Sigmoid colon (tissue), 6 donors: ENCODE measurements at regions not wholly inside any gene's neighbourhood (a gene's known extent, or its start where the extent isn't known, plus 50 kb on each side); places are given as distances from the start of the nearest gene placed in this dataset.

Experiments used
- DNase-seq: peaks from one replicate; pipeline ENCODE4 v3.0.0-alpha.2; 2019
- H3K27ac ChIP-seq, 4 donors: fragments of 200-600 bp; sonication (generic); one replicate each; pipeline ENCODE4 v1.5.1; 2016 to 2019; ENCODE audit warnings: mild to moderate bottlenecking in 1 of 4
- H3K27me3 ChIP-seq, 3 donors: fragments of 200-600 bp; sonication (generic); one replicate each; pipeline ENCODE4 v1.5.1; 2019; ENCODE audit warnings: mild to moderate bottlenecking in 1 of 3
- H3K36me3 ChIP-seq, 4 donors: fragments of 200-600 bp; sonication (generic); one replicate each; pipeline ENCODE4 v1.5.1; 2016 to 2019
- H3K4me1 ChIP-seq, 4 donors: fragments of 200-600 bp; sonication (generic); one replicate each; pipeline ENCODE4 v1.5.1; 2017 to 2019
- H3K4me3 ChIP-seq, 4 donors: fragments of 200-600 bp; sonication (generic); one replicate each; pipeline ENCODE4 v1.5.1; 2017 to 2019; ENCODE audit warnings: mild to moderate bottlenecking in 2 of 4, moderate library complexity in 1 of 4
- H3K9me3 ChIP-seq, 4 donors: fragments of 200-600 bp in 3 of 4; sonication (generic) in 3 of 4; one replicate each; pipeline versions ENCODE4 v1.5.1 to v1.6.1; 2013 to 2019
- EP300 ChIP-seq, 4 donors: sonication (generic); formaldehyde crosslinking; IDR thresholded peaks; one replicate each; pipeline ENCODE4 v1.6.1; 2017; ENCODE audit warnings: antibody characterized with exemption in 4 of 4
- POLR2A ChIP-seq, 2 donors: fragments of 450-650 bp; IDR thresholded peaks; one replicate each; pipeline ENCODE4 v1.6.1; 2016; ENCODE audit warnings: antibody characterized with exemption in 2 of 2, mild to moderate bottlenecking in 2 of 2, moderate library complexity in 2 of 2
- POLR2AphosphoS5 ChIP-seq, 4 donors: sonication (generic); formaldehyde crosslinking; IDR thresholded peaks; one replicate each; pipeline ENCODE4 v1.6.1; 2017; ENCODE audit warnings: antibody characterized with exemption in 4 of 4
- WGBS, 2 donors: extraction: QIAGEN DNeasy Blood & Tissue Kit; methylation state at CpG; one replicate each; pipeline ENCODE4 v1.1.7; 2013; 5-methylcytosine and 5-hydroxymethylcytosine counted together
- intact Hi-C: fragments of 100-400 bp; cut with DNase I; formaldehyde crosslinking; loops from one replicate; pipeline ENCODE4 v1.15.1; 2023
- TF ChIP-seq, protein P1 (sequence below), 4 experiments: fragments of 450-650 bp in 3 of 4; fragments of 200-600 bp in 1 of 4; IDR thresholded peaks; one replicate each; pipeline ENCODE4 v1.5.1; 2016 to 2019; ENCODE audit warnings: antibody characterized with exemption in 4 of 4, mild to moderate bottlenecking in 3 of 4, moderate library complexity in 2 of 4
- donor health status: healthy with polysubstance abuse.
- donor health status: healthy.

DNA sequence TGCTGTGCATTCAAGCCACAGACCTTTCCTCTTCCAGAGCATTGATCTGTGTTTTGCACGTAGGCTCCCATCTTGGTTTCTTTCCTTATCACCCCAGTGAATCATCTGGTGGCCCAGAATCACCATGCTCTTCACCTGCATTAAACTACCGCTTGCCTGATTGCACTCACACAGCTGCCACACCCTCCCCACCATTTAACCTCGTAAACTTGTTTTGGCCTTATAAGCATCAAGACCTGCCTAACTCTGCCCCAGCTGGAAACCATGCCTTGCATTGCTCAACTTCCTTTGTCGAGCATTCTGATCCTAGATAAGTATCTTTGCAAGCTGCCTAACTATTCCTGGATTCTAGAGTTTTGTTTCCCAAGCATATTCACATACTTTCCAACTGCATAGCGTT is 369.6 kb upstream of the SEMA6A start:
- Histone ChIP-seq H3K27me3 (no peaks in the 10 kb centered on the region), H3K4me1 (no peaks in the 10 kb centered on the region), H3K4me3 (no peak overlapping the region), H3K9me3 (peaks cover 0 to 3% (median 0%) of the 10 kb centered on the region in 4 donors), H3K36me3 (no peaks in the 10 kb centered on the region), H3K27ac (no peak overlapping the region)
- DNase-seq: no peak
- no peak for TF ChIP-seq POLR2AphosphoS5 (IDR thresholded peaks at IDR 0.05)
- TF ChIP-seq, protein P1, sequence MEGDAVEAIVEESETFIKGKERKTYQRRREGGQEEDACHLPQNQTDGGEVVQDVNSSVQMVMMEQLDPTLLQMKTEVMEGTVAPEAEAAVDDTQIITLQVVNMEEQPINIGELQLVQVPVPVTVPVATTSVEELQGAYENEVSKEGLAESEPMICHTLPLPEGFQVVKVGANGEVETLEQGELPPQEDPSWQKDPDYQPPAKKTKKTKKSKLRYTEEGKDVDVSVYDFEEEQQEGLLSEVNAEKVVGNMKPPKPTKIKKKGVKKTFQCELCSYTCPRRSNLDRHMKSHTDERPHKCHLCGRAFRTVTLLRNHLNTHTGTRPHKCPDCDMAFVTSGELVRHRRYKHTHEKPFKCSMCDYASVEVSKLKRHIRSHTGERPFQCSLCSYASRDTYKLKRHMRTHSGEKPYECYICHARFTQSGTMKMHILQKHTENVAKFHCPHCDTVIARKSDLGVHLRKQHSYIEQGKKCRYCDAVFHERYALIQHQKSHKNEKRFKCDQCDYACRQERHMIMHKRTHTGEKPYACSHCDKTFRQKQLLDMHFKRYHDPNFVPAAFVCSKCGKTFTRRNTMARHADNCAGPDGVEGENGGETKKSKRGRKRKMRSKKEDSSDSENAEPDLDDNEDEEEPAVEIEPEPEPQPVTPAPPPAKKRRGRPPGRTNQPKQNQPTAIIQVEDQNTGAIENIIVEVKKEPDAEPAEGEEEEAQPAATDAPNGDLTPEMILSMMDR (IDR thresholded peaks at IDR 0.05): no peak
- TF ChIP-seq POLR2A (IDR thresholded peaks at IDR 0.05): no peak
- no peak for TF ChIP-seq EP300 (IDR thresholded peaks at IDR 0.05)
- intact Hi-C loops: loop anchor here (10.0 kb wide), 1 partner anchor 369 kb away; the partner anchor contains the start of gene SEMA6A
- WGBS, 2 donors: 29 to 64% methylated on average over 5 of the region's 5 CpGs

DNA sequence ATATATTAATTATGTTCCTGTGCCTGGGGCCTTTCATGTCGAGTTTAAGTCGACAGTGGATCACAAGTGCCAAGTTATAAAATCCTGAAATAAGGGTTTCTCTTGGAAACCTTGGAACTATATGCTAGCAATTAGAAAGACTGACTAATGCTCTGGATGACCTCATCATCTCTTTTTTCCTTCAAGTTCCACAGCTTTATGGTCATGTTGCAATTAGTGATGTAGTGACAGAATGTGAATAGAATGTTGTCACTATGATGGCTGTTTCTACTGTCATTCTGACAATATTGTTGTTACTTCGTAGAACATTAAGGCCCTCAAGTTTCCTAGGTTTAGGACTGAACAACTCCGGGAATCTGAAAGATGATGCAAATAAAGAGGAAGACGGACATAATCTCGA is 368.0 kb upstream of the SEMA6A start:
- H3K4me3 ChIP-seq: no peak overlapping the region
- TF ChIP-seq POLR2AphosphoS5 (IDR thresholded peaks at IDR 0.05) (no peak), POLR2A (IDR thresholded peaks at IDR 0.05) (no peak), EP300 (IDR thresholded peaks at IDR 0.05) (no peak)
- no peaks in the 10 kb centered on the region for H3K27me3 ChIP-seq
- intact Hi-C loops: loop anchor here (10.0 kb wide), 1 partner anchor 368 kb away; the partner anchor contains the start of gene SEMA6A
- H3K36me3 ChIP-seq: no peaks in the 10 kb centered on the region
- no peak for DNase-seq
- 83% methylated on average over 6 of the region's 6 CpGs for WGBS, 2 donors
- H3K9me3 ChIP-seq: peaks cover 0 to 3% (median 0%) of the 10 kb centered on the region in 4 donors
- no peaks in the 10 kb centered on the region for H3K4me1 ChIP-seq
- no peak overlapping the region for H3K27ac ChIP-seq

DNA sequence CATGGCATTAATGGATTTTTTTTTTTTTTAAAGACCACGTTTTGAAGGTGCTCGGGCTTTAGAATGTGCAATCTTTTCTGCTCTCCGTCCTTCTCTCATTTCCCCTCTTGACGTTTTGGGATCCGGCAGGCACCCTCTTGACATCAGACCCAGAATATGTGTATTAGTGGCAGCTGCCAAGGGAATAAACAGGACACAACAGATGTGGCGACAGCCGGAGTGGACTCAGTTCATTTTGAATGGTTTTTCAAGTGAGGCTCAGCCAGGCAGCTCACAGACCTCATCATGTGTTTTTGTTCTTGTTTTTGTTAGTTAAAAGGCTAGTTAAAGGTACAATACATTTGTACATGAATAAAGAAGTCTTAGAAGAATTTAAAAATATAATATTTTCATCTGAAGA is 365.0 kb upstream of the SEMA6A start:
- H3K4me1 ChIP-seq: no peaks in the 10 kb centered on the region
- no peak overlapping the region for H3K4me3 ChIP-seq
- H3K9me3 ChIP-seq: no peaks in the 10 kb centered on the region
- 70 to 82% methylated on average over 7 of the region's 7 CpGs for WGBS, 2 donors
- H3K27ac ChIP-seq: no peak overlapping the region
- H3K27me3 ChIP-seq: no peaks in the 10 kb centered on the region
- H3K36me3 ChIP-seq: no peaks in the 10 kb centered on the region
- TF ChIP-seq, protein P1 (IDR thresholded peaks at IDR 0.05): no peak
- TF ChIP-seq POLR2A (IDR thresholded peaks at IDR 0.05) (no peak), POLR2AphosphoS5 (IDR thresholded peaks at IDR 0.05) (no peak), EP300 (IDR thresholded peaks at IDR 0.05) (no peak)
- no peak for DNase-seq
- intact Hi-C loops: loop anchor here (10.0 kb wide), 1 partner anchor 365 kb away; the partner anchor contains the start of gene SEMA6A

- intact Hi-C loops: no loop called here
- no peaks in the 10 kb centered on the region for H3K27me3 ChIP-seq
- no peak for TF ChIP-seq POLR2AphosphoS5 (IDR thresholded peaks at IDR 0.05)
- TF ChIP-seq EP300 (IDR thresholded peaks at IDR 0.05): no peak
- TF ChIP-seq, protein P1 (IDR thresholded peaks at IDR 0.05): no peak
- TF ChIP-seq POLR2A (IDR thresholded peaks at IDR 0.05): no peak
- no peaks in the 10 kb centered on the region for H3K36me3 ChIP-seq
- no peak for DNase-seq
- H3K9me3 ChIP-seq: no peaks in the 10 kb centered on the region
- WGBS, 2 donors: 55 to 69% methylated on average over 1 of the region's 1 CpG
- no peak overlapping the region for H3K4me3 ChIP-seq
- no peaks in the 10 kb centered on the region for H3K4me1 ChIP-seq
- no peak overlapping the region for H3K27ac ChIP-seq
These were observed 363.9 kb upstream of the SEMA6A start for GRCh38 chr5:116938488-116938887.

DNA sequence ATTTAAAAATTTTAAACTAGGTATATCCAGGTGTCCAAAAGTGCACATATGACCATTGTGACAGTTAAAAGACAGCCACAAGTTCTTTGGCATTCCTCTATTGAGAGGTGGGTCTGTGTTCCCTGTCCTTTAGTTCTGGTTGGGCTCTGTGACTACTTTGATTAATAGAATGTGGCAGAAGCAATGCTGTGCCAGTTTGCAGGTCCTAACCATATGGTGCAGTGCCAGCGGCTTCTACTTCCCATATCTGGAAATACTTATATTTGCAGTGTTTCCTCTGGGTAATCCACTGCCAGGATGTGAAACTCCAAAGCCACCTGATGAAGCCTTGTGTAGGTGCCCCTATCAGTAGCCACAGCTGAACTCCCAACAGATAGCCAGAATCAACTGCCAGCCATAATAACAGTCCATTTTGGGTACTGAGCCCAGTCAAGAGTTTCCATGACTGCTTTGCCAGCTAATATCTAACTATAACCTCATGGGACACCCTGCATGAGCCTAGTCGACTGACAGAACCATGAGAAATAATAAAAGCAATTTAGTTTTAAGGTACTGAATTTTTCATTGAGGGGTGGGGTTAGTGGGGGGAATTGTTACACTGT is 361.0 kb upstream of the SEMA6A start:
- intact Hi-C loops: no loop called here
- 88 to 93% methylated on average over 2 of the region's 2 CpGs for WGBS, 2 donors
- TF ChIP-seq POLR2A (IDR thresholded peaks at IDR 0.05): no peak
- no peak for TF ChIP-seq POLR2AphosphoS5 (IDR thresholded peaks at IDR 0.05)
- no peak for TF ChIP-seq EP300 (IDR thresholded peaks at IDR 0.05)

More for the DNA sequence above, 361.0 kb upstream of the SEMA6A start:
- H3K27me3 ChIP-seq: no peaks in the 10 kb centered on the region
- no peak overlapping the region for H3K27ac ChIP-seq
- no peak overlapping the region for H3K4me3 ChIP-seq
- no peaks in the 10 kb centered on the region for H3K9me3 ChIP-seq
- no peaks in the 10 kb centered on the region for H3K36me3 ChIP-seq
- H3K4me1 ChIP-seq: no peaks in the 10 kb centered on the region
- DNase-seq: no peak
